PC-3 (cell line): ENCODE measurements at regions not wholly inside any gene's neighbourhood (a gene's known extent, or its start where the extent isn't known, plus 50 kb on each side); places are given as distances from the start of the nearest gene placed in this dataset.

ENCODE experiments used
- CTCF ChIP-seq: fragments of 300-600 bp; sonication (generic); conservative IDR thresholded peaks from 2 replicates; pipeline ENCODE4 v1.5.1; 2017; ENCODE audit warnings: antibody characterized with exemption, low read depth, mild to moderate bottlenecking, low read length
- EZH2phosphoT487 ChIP-seq: fragments of 300-600 bp; sonication (generic); IDR thresholded peaks from 2 replicates; pipeline ENCODE4 v1.6.1; 2018; ENCODE audit warnings: mild to moderate bottlenecking, antibody characterized with exemption, low read length, borderline replicate concordance

GRCh38 chr7:36029311-36029710 is 123.7 kb upstream of the EEPD1 start:
- no peak for TF ChIP-seq CTCF
- TF ChIP-seq EZH2phosphoT487 = no peak
